Fibroblast of skin of left quadriceps (primary cell): ENCODE measurements at regions not wholly inside any gene's neighbourhood (a gene's known extent, or its start where the extent isn't known, plus 50 kb on each side); places are given as distances from the start of the nearest gene placed in this dataset.
A peak's percentile ranks its signal among the peaks of the same experiment; 100 is the strongest.
"Not testable (repeated sequence)": the region's sequence is repeated elsewhere in the genome, so short reads cannot be mapped to it uniquely, and the experiment has no call there.

Experiments used
- DNase-seq, 2 experiments: peaks; one replicate each; pipeline ENCODE4 v3.0.0-alpha.2; 2013; ENCODE audit warnings: low read depth in 2 of 2

GRCh38 chr2:53362934-53363333 is 404.7 kb upstream of the CHAC2 start:
- no peak for DNase-seq

- DNase-seq = no peak
Observed at GRCh38 chr2:53356291-53356905, 411.2 kb upstream of the CHAC2 start.

- DNase-seq = no peak
Observed at GRCh38 chr2:53353135-53354114, 414.2 kb upstream of the CHAC2 start.

GRCh38 chr2:53347269-53347668 is 420.3 kb upstream of the CHAC2 start:
- no peak for DNase-seq

- DNase-seq = no peak
Observed at GRCh38 chr2:53342248-53342647, 425.4 kb upstream of the CHAC2 start.

- DNase-seq = no peak
Observed at GRCh38 chr2:53334610-53335009, 433.0 kb upstream of the CHAC2 start.

- DNase-seq = no peak
Observed at GRCh38 chr2:53331667-53332066, 435.9 kb upstream of the CHAC2 start.

- no peak for DNase-seq
Observed at GRCh38 chr2:53317861-53318260, 449.7 kb upstream of the CHAC2 start.

GRCh38 chr2:53315149-53315548 is 452.5 kb upstream of the CHAC2 start:
- DNase-seq = no peak

- DNase-seq = no peak
Observed at GRCh38 chr2:53314718-53315117, 452.9 kb upstream of the CHAC2 start.

GRCh38 chr2:53313644-53314043 is 454.0 kb upstream of the CHAC2 start:
- not testable (repeated sequence) for DNase-seq

- no peak for DNase-seq
Observed at GRCh38 chr2:53312721-53313120, 454.9 kb upstream of the CHAC2 start.

- no peak for DNase-seq
Observed at GRCh38 chr2:53312181-53312580, 455.4 kb upstream of the CHAC2 start.

- no peak for DNase-seq
Observed at GRCh38 chr2:53303012-53303578, 464.5 kb upstream of the CHAC2 start.

- no peak for DNase-seq
Observed at GRCh38 chr2:53302455-53302854, 465.1 kb upstream of the CHAC2 start.

GRCh38 chr2:53289309-53290006 is 478.1 kb upstream of the CHAC2 start:
- DNase-seq = peak; percentile 1 to 3

GRCh38 chr2:53286345-53286744 is 481.3 kb upstream of the CHAC2 start:
- DNase-seq = no peak

GRCh38 chr2:53275743-53276142 is 491.9 kb upstream of the CHAC2 start:
- no peak for DNase-seq

- DNase-seq = no peak
Observed at GRCh38 chr2:53268626-53269025, 499.0 kb upstream of the CHAC2 start.

- no peak for DNase-seq
Observed at GRCh38 chr2:53268086-53268485, 499.5 kb upstream of the CHAC2 start.

GRCh38 chr2:53265544-53266299 is 501.9 kb upstream of the CHAC2 start:
- DNase-seq = no peak
